ENCODE measurements at regions not wholly inside any gene's neighbourhood (a gene's known extent, or its start where the extent isn't known, plus 50 kb on each side); places are given as distances from the start of the nearest gene placed in this dataset.

- Histone ChIP-seq H3K4me1 (no peaks in the 10 kb centered on the region), H3K27ac (no peak overlapping the region), H3K4me3 (no peak overlapping the region), H3K27me3 (no peaks in the 10 kb centered on the region), H3K36me3 (no peaks in the 10 kb centered on the region), H3K9me3 (no peaks in the 10 kb centered on the region)
- intact Hi-C loops (cut with DNase I; ENCODE audit: low total_unique reads) (no loop called here), in situ Hi-C loops (cut with MboI; ENCODE audit: low pct_ligation_motif_present in 1 of 4, low pct_unique_long_range_greater_than_20kb in 1 of 4, low sequenced_read_pairs in 3 of 4) (no loop called here)
- 68 to 83% methylated on average over 1 of the region's 1 CpG for WGBS, 2 donors (ENCODE audit: low coverage in 1 of 2)
- TF ChIP-seq EP300 (IDR thresholded peaks at IDR 0.05; ENCODE audit: low read depth) (no peak), CTCF (IDR thresholded peaks at IDR 0.05) (no peak), POLR2A (IDR thresholded peaks at IDR 0.05) (no peak), POLR2AphosphoS5 (IDR thresholded peaks at IDR 0.05) (no peak)
- DNase-seq = no peak
Observed at GRCh38 chr13:60282708-60283107, 114.3 kb upstream of the TDRD3 start.

- in situ Hi-C loops (cut with MboI; ENCODE audit: low pct_ligation_motif_present in 1 of 4, low pct_unique_long_range_greater_than_20kb in 1 of 4, low sequenced_read_pairs in 3 of 4) = no loop called here
- no peaks in the 10 kb centered on the region for H3K27me3 ChIP-seq
- no peaks in the 10 kb centered on the region for H3K36me3 ChIP-seq
- intact Hi-C loops (cut with DNase I; ENCODE audit: low total_unique reads) = no loop called here
- no peaks in the 10 kb centered on the region for H3K4me1 ChIP-seq
- 92 to 100% methylated on average over 1 to 10 of the region's 10 CpGs for WGBS, 2 donors (ENCODE audit: low coverage in 1 of 2)
- H3K9me3 ChIP-seq = no peaks in the 10 kb centered on the region
- no peak overlapping the region for H3K27ac ChIP-seq
- DNase-seq = no peak
- TF ChIP-seq CTCF (IDR thresholded peaks at IDR 0.05) (no peak), EP300 (IDR thresholded peaks at IDR 0.05; ENCODE audit: low read depth) (no peak), POLR2AphosphoS5 (IDR thresholded peaks at IDR 0.05) (no peak), POLR2A (IDR thresholded peaks at IDR 0.05) (no peak)
- H3K4me3 ChIP-seq = no peak overlapping the region
Observed at GRCh38 chr13:60286707-60287106, 110.3 kb upstream of the TDRD3 start.

- no peaks in the 10 kb centered on the region for H3K4me1 ChIP-seq
- no peaks in the 10 kb centered on the region for H3K27me3 ChIP-seq
- no peak overlapping the region for H3K4me3 ChIP-seq
- intact Hi-C loops (cut with DNase I; ENCODE audit: low total_unique reads) = no loop called here
- DNase-seq = no peak
- H3K36me3 ChIP-seq = no peaks in the 10 kb centered on the region
- in situ Hi-C loops (cut with MboI; ENCODE audit: low pct_ligation_motif_present in 1 of 4, low pct_unique_long_range_greater_than_20kb in 1 of 4, low sequenced_read_pairs in 3 of 4) = no loop called here
- WGBS, 2 donors (ENCODE audit: low coverage in 1 of 2) = 55 to 76% methylated on average over 4 to 6 of the region's 6 CpGs
- H3K27ac ChIP-seq = no peak overlapping the region
- no peaks in the 10 kb centered on the region for H3K9me3 ChIP-seq
- TF ChIP-seq EP300 (IDR thresholded peaks at IDR 0.05; ENCODE audit: low read depth) (no peak), CTCF (IDR thresholded peaks at IDR 0.05) (no peak), POLR2A (IDR thresholded peaks at IDR 0.05) (no peak), POLR2AphosphoS5 (IDR thresholded peaks at IDR 0.05) (no peak)
Observed at GRCh38 chr13:60288569-60288968, 108.5 kb upstream of the TDRD3 start.

- H3K4me1 ChIP-seq = no peaks in the 10 kb centered on the region
- no peaks in the 10 kb centered on the region for H3K9me3 ChIP-seq
- H3K4me3 ChIP-seq = no peak overlapping the region
- TF ChIP-seq POLR2AphosphoS5 (IDR thresholded peaks at IDR 0.05) (no peak), EP300 (IDR thresholded peaks at IDR 0.05; ENCODE audit: low read depth) (no peak), CTCF (IDR thresholded peaks at IDR 0.05) (no peak), POLR2A (IDR thresholded peaks at IDR 0.05) (no peak)
- no peak overlapping the region for H3K27ac ChIP-seq
- H3K27me3 ChIP-seq = no peaks in the 10 kb centered on the region
- H3K36me3 ChIP-seq = no peaks in the 10 kb centered on the region
- intact Hi-C loops (cut with DNase I; ENCODE audit: low total_unique reads) (no loop called here), in situ Hi-C loops (cut with MboI; ENCODE audit: low pct_ligation_motif_present in 1 of 4, low pct_unique_long_range_greater_than_20kb in 1 of 4, low sequenced_read_pairs in 3 of 4) (no loop called here)
- WGBS, 2 donors (ENCODE audit: low coverage in 1 of 2) = 69 to 73% methylated on average over 7 of the region's 7 CpGs
- DNase-seq = no peak
Observed at GRCh38 chr13:60303166-60303565, 93.9 kb upstream of the TDRD3 start.

All from transverse colon (tissue), 4 donors.